GM12878 (cell line): ENCODE measurements at regions not wholly inside any gene's neighbourhood (a gene's known extent, or its start where the extent isn't known, plus 50 kb on each side); places are given as distances from the start of the nearest gene placed in this dataset.

Source experiments
- ATAC-seq: fragments of 200-7000 bp; cut with Tn5 transposase; 3 replicates; pipeline ENCODE4 v1.9.1; 2020; ENCODE audit warnings: mild to moderate bottlenecking, moderate library complexity
- BruUV-seq: library from RNA; stranded (reverse); fragments of 400-500 nt; replicated peaks from 2 replicates; lab custom pipeline; 2021; lab: Mats Ljungman, UMichigan
- CTCF ChIA-PET: fragments of 300-600 bp; sonication (Branson Sonifier 250); formaldehyde crosslinking; extraction: SDS; loops from one replicate; lab custom pipeline; 2021; ENCODE audit warnings: inconsistent platforms; lab: Yijun Ruan, JAX
- POLR2A ChIA-PET: fragments of 350-600 bp; formaldehyde crosslinking; extraction: SDS; loops from one replicate; lab custom pipeline; 2021; ENCODE audit warnings: inconsistent platforms; lab: Charles Lee
- RAD21 ChIA-PET: fragments of 300-600 bp; sonication (Branson Sonifier 250); formaldehyde crosslinking; loops from one replicate; lab custom pipeline; 2023; ENCODE audit warnings: antibody characterized with exemption; ENCODE audit not compliant: unreplicated experiment; lab: Charles Lee
- SMC1A ChIA-PET: fragments of 300-600 bp; sonication (Branson Sonifier 250); formaldehyde crosslinking; loops from one replicate; lab custom pipeline; 2023; ENCODE audit not compliant: unreplicated experiment, uncharacterized antibody; lab: Charles Lee
- DNase-seq: peaks from one replicate; pipeline ENCODE4 v3.0.0-alpha.2; 2011; ENCODE audit warnings: low read depth, low spot score
- FAIRE-seq: peaks from 3 replicates; lab custom pipeline; 2011; peaks lifted over from hg19 to GRCh38; lab: Jason Lieb, UNC
- H2AFZ ChIP-seq: 2 replicates; pipeline ENCODE4 v1.6.0; 2011; ENCODE audit warnings: low read depth, low read length, control low read depth; ENCODE audit not compliant: control insufficient read depth
- H3K27ac ChIP-seq: 2 replicates; pipeline ENCODE4 v1.5.1; 2011; ENCODE audit warnings: control low read depth; ENCODE audit not compliant: control insufficient read depth, insufficient read depth
- H3K27me3 ChIP-seq, 2 experiments: replicated peaks in 1 of 2; 2 replicates each; pipeline versions ENCODE4 v1.6.0 to v1.6.1; 2011; ENCODE audit warnings: low read length in 1 of 2; ENCODE audit not compliant: control insufficient read depth in 2 of 2, insufficient read depth in 2 of 2
- H3K36me3 ChIP-seq, 2 experiments: 2 replicates each; pipeline ENCODE4 v1.5.1; 2011; ENCODE audit warnings: low read length in 1 of 2; ENCODE audit not compliant: control insufficient read depth in 2 of 2, insufficient read depth in 2 of 2
- H3K4me1 ChIP-seq: 2 replicates; pipeline ENCODE4 v1.6.1; 2011; ENCODE audit warnings: mild to moderate bottlenecking, low read length, moderate library complexity, mixed read lengths; ENCODE audit not compliant: control insufficient read depth, insufficient read depth
- H3K4me2 ChIP-seq: 2 replicates; pipeline ENCODE4 v1.6.0; 2011; ENCODE audit warnings: control low read depth; ENCODE audit not compliant: control insufficient read depth, insufficient read depth
- H3K4me3 ChIP-seq: fragments of 200-600 bp; sonication (generic); 2 replicates; pipeline ENCODE4 v1.5.1; 2016
- H3K79me2 ChIP-seq: 2 replicates; pipeline ENCODE4 v1.6.0; 2011; ENCODE audit warnings: low read length; ENCODE audit not compliant: control insufficient read depth, insufficient read depth
- H3K9ac ChIP-seq: 2 replicates; pipeline ENCODE4 v1.8.0; 2011; ENCODE audit warnings: low read length, control low read depth, mixed read lengths; ENCODE audit not compliant: control insufficient read depth, insufficient read depth
- H3K9me3 ChIP-seq: replicated peaks from 3 replicates; pipeline ENCODE4 v1.5.1; 2011; ENCODE audit warnings: mild to moderate bottlenecking, low read length; ENCODE audit not compliant: control insufficient read depth, insufficient read depth
- H4K20me1 ChIP-seq: 2 replicates; pipeline ENCODE4 v1.6.0; 2011; ENCODE audit not compliant: control insufficient read depth, insufficient read depth
- HDAC6 ChIP-seq: fragments of 200-600 bp; sonication (generic); IDR thresholded peaks from one replicate; pipeline ENCODE4 v1.8.0; 2017; ENCODE audit warnings: antibody characterized with exemption; ENCODE audit not compliant: unreplicated experiment
- MEF2A ChIP-seq: IDR thresholded peaks from 2 replicates; pipeline ENCODE4 v1.6.1; 2011; ENCODE audit warnings: low read depth, mild to moderate bottlenecking, low read length, moderate library complexity; ENCODE audit not compliant: insufficient read depth
- SMC3 ChIP-seq: IDR thresholded peaks from 2 replicates; pipeline ENCODE4 v1.6.1; 2011; ENCODE audit warnings: low read length, improper control_type of control experiment, borderline replicate concordance
- WGBS: methylation state at CpG from one replicate; pipeline ENCODE4 v1.1.6; 2016; ENCODE audit warnings: low lambda C conversion rate; ENCODE audit not compliant: insufficient replicate concordance, insufficient coverage; ENCODE audit errors: missing lambda C conversion rate; 5-methylcytosine and 5-hydroxymethylcytosine counted together
- in situ Hi-C: fragments of 300-500 bp; cut with MboI; formaldehyde crosslinking; loops from 9 replicates; pipeline ENCODE4 v1.14.3; 2018; ENCODE audit warnings: mixed read lengths
- intact Hi-C: fragments of 100-400 bp; cut with micrococcal nuclease; formaldehyde crosslinking; loops from one replicate; pipeline ENCODE4 v1.14.2; 2022; ENCODE audit not compliant: unreplicated experiment
- TF ChIP-seq, protein P1 (sequence below): fragments of 450-650 bp; IDR thresholded peaks from 2 replicates; pipeline ENCODE4 v1.6.1; 2017; ENCODE audit warnings: low read depth, mild to moderate bottlenecking, moderate library complexity
- TF ChIP-seq, protein P2 (sequence below): IDR thresholded peaks from 2 replicates; pipeline ENCODE4 v1.6.1; 2012; ENCODE audit warnings: improper control_type of control experiment, low read depth, low read length; ENCODE audit not compliant: insufficient replicate concordance

DNA sequence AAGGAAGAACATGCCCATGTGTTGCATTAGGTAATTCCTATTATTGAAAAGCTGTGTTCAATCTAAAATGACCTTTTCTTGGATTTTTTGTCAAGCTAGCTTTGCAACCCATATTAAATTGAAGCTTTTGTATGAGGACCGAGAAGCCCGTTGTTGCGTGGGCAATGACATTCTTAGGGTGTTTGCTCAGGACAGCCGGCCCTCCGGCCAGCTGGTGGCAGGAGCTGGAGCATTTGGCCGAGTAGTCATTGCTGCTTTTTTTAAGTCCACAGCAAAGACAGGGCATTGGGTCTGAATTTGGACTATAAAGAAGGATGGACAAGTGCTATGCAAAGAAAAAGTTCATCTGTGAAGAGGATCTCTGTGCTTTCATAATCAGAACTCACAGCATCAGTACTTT is 365.8 kb downstream of the SAMD5 start:
- Histone ChIP-seq H3K4me1 (no peaks in the 10 kb centered on the region), H3K27me3 (no peaks in the 10 kb centered on the region), H4K20me1 (no peaks in the 10 kb centered on the region), H3K36me3 (no peaks in the 10 kb centered on the region), H3K27ac (no peak overlapping the region), H3K4me2 (no peak overlapping the region), H3K79me2 (no peaks in the 10 kb centered on the region), H3K9me3 (no peaks in the 10 kb centered on the region), H3K4me3 (no peak overlapping the region), H2AFZ (no peak overlapping the region), H3K9ac (no peak overlapping the region)
- in situ Hi-C loops (no loop called here), intact Hi-C loops (no loop called here)
- no peak for ATAC-seq
- POLR2A ChIA-PET, result no interaction called here
- RAD21 ChIA-PET, result no interaction called here
- no peak for FAIRE-seq
- CTCF ChIA-PET, result no interaction called here
- SMC1A ChIA-PET, result no interaction called here
- no peak for DNase-seq
- TF ChIP-seq HDAC6 (no peak), MEF2A (no peak), SMC3 (no peak)
- TF ChIP-seq, protein P1, sequence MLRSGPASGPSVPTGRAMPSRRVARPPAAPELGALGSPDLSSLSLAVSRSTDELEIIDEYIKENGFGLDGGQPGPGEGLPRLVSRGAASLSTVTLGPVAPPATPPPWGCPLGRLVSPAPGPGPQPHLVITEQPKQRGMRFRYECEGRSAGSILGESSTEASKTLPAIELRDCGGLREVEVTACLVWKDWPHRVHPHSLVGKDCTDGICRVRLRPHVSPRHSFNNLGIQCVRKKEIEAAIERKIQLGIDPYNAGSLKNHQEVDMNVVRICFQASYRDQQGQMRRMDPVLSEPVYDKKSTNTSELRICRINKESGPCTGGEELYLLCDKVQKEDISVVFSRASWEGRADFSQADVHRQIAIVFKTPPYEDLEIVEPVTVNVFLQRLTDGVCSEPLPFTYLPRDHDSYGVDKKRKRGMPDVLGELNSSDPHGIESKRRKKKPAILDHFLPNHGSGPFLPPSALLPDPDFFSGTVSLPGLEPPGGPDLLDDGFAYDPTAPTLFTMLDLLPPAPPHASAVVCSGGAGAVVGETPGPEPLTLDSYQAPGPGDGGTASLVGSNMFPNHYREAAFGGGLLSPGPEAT, result no peak
- TF ChIP-seq, protein P2, sequence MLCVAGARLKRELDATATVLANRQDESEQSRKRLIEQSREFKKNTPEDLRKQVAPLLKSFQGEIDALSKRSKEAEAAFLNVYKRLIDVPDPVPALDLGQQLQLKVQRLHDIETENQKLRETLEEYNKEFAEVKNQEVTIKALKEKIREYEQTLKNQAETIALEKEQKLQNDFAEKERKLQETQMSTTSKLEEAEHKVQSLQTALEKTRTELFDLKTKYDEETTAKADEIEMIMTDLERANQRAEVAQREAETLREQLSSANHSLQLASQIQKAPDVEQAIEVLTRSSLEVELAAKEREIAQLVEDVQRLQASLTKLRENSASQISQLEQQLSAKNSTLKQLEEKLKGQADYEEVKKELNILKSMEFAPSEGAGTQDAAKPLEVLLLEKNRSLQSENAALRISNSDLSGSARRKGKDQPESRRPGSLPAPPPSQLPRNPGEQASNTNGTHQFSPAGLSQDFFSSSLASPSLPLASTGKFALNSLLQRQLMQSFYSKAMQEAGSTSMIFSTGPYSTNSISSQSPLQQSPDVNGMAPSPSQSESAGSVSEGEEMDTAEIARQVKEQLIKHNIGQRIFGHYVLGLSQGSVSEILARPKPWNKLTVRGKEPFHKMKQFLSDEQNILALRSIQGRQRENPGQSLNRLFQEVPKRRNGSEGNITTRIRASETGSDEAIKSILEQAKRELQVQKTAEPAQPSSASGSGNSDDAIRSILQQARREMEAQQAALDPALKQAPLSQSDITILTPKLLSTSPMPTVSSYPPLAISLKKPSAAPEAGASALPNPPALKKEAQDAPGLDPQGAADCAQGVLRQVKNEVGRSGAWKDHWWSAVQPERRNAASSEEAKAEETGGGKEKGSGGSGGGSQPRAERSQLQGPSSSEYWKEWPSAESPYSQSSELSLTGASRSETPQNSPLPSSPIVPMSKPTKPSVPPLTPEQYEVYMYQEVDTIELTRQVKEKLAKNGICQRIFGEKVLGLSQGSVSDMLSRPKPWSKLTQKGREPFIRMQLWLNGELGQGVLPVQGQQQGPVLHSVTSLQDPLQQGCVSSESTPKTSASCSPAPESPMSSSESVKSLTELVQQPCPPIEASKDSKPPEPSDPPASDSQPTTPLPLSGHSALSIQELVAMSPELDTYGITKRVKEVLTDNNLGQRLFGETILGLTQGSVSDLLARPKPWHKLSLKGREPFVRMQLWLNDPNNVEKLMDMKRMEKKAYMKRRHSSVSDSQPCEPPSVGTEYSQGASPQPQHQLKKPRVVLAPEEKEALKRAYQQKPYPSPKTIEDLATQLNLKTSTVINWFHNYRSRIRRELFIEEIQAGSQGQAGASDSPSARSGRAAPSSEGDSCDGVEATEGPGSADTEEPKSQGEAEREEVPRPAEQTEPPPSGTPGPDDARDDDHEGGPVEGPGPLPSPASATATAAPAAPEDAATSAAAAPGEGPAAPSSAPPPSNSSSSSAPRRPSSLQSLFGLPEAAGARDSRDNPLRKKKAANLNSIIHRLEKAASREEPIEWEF, result no peak
- BruUV-seq, result no TSS peak
- WGBS, result 51% methylated on average over 6 of the region's 6 CpGs
